DND-41 (cell line): ENCODE measurements at regions not wholly inside any gene's neighbourhood (a gene's known extent, or its start where the extent isn't known, plus 50 kb on each side); places are given as distances from the start of the nearest gene placed in this dataset.

Source experiments
- EZH2 ChIP-seq: IDR thresholded peaks from 3 replicates; pipeline ENCODE4 v1.6.1; 2012; ENCODE audit warnings: borderline replicate concordance, low read depth, mild to moderate bottlenecking, moderate library complexity, low read length, inconsistent platforms; ENCODE audit not compliant: severe bottlenecking
- TF ChIP-seq, protein P1 (sequence below): IDR thresholded peaks from 2 replicates; pipeline ENCODE4 v1.5.1; 2012; ENCODE audit warnings: borderline replicate concordance, low read length, moderate library complexity, mild to moderate bottlenecking; ENCODE audit not compliant: poor library complexity, severe bottlenecking; ENCODE audit errors: extremely low read depth

DNA sequence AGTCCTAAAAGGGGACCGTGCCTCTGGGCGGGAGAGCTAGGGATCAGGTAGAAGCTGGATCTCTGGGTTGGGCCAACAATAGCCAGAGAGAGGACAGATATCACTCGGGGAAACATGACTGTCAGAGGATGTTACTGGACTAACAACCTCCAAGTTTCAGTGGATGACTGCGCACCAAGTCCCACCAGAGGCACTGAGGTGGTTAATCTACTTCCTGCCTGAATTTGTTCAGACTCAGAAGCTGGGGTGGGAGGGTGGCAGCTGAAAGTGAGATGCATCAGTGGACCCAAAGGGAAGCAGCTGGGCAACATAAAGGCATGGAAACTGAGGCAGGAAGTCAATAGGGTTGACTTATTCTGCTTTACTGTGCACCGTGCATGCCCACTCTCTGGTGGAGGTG, 130.1 kb upstream of the SLC44A1 start:
- TF ChIP-seq, protein P1, sequence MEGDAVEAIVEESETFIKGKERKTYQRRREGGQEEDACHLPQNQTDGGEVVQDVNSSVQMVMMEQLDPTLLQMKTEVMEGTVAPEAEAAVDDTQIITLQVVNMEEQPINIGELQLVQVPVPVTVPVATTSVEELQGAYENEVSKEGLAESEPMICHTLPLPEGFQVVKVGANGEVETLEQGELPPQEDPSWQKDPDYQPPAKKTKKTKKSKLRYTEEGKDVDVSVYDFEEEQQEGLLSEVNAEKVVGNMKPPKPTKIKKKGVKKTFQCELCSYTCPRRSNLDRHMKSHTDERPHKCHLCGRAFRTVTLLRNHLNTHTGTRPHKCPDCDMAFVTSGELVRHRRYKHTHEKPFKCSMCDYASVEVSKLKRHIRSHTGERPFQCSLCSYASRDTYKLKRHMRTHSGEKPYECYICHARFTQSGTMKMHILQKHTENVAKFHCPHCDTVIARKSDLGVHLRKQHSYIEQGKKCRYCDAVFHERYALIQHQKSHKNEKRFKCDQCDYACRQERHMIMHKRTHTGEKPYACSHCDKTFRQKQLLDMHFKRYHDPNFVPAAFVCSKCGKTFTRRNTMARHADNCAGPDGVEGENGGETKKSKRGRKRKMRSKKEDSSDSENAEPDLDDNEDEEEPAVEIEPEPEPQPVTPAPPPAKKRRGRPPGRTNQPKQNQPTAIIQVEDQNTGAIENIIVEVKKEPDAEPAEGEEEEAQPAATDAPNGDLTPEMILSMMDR = no peak
- no peak for TF ChIP-seq EZH2
